ENCODE measurements at regions not wholly inside any gene's neighbourhood (a gene's known extent, or its start where the extent isn't known, plus 50 kb on each side); places are given as distances from the start of the nearest gene placed in this dataset.

DNA sequence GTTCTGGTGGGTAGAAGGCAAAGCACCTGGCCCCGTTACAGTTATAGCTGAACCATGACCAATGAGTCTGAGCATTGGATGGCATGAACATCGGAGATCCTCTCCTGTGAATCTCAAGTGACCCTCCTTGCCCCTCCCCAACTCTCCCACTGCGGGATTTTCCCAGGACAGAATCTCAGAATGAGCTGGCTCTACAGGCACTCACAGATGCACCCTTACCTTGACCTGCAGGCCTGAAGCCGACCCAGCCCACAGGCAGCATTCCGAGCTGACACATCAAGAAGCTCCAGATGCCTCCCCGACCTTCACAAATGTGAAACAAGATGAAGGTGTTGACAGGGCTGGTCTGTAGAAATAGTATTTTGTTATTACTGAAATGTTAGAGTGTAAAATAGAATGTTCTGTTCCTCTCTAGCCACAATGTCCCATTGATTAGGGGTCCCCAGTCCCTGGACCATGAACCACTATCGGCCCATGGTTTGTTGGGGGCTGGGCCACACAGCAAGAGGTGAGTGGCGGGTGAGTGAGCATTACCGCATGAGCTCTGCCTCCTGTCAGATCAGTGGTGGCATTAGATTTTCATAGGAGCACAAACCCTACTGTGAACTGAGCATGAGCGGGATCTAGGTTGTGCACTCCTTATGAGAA is 263.4 kb downstream of the AUH start:
- no peak for DNase-seq (ENCODE audit: low spot score)

DNA sequence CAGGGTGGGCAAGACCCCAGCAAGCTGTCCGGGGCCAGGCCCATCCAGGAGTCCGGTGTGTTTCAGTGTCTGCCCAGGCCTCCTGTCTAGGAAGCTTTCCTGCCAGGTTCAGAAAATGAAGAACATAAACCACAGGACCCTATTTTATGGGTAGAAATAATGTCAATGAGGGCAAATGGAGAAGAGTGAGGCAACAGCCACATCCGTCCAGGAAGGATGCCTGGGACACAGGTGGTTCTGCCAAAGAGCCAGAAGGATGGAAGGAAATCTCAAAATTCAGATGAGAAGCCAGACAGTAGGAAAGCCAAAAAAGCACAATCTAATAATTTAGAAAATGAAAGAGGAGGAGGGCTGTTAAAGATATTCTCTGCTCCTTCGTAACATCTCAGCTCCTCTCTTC is 262.3 kb downstream of the AUH start:
- DNase-seq (ENCODE audit: low spot score), result no peak

DNA sequence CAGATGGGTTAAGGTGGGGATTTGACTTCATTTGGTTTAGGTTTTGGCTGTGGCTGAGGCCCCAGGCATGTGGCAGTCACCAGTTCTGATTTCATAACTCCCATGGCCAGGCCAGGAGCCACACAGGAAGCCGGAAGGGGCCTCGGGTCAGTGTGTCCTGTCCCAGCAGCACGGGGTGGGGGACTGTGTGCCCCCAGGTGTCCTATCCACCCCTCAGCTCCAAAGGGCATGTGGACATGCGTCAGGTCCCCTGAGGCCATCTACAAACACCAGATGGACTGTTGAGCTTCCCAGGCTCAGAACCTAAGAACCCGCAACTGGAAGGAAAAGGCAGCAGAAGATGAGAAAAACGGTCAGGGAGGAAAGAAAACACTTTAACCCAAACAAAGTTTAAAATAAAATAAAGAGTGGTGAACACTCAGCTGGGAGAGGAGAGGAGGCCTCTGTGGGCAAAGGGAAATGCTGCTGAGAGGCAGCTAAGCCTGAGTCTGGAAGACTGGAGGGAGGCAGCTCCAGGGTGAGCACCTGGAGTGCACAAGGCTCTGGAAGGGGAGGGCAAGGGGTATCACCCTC is 260.8 kb downstream of the AUH start:
- DNase-seq (ENCODE audit: low spot score), result no peak

DNA sequence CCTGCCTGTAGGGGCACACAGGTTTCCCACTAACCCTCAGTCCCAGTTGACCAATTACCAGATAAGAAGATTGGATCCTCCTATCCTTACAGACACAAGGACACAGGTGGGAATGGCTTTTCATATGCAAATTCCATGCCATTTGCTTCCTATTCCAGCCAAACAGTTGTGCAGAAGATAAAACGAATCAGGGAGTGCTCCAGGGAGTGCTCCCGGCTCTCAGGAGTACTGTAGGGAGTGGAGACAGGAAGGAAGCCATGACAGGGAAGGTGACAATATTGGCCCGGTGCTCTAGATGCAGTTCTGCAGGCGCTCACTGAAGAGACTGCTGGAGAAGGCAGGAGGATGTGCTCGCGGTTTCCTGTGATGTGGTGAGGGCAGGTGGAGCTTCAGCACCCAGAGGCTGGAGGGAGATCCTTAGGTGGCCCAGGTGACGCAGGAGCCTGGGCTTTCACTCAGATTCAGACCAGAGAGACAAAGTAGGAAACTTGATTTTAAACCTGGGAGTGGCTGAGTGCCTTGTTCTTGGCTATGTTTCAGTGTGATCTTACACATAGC is 260.0 kb downstream of the AUH start:
- DNase-seq (ENCODE audit: low spot score), result no peak

DNA sequence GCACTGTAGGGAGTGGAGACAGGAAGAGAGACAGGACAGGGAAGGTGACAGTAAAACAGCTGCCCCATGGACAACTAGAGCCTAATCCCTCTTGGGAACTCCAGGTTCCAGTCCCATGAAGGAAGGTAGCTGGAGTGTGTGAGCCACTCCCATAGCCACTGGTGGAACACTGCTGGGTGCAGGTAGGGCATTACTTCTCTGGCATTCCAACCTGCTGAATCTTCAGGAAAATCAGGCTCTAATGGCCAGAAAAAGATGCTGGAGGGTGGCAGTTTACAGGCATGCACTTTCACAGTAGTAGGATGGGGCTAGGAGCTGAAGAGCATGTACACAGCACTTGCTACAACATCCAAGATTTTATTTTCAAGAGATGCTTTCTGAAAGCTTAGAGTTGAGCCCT is 259.4 kb downstream of the AUH start:
- DNase-seq (ENCODE audit: low spot score), result no peak

DNA sequence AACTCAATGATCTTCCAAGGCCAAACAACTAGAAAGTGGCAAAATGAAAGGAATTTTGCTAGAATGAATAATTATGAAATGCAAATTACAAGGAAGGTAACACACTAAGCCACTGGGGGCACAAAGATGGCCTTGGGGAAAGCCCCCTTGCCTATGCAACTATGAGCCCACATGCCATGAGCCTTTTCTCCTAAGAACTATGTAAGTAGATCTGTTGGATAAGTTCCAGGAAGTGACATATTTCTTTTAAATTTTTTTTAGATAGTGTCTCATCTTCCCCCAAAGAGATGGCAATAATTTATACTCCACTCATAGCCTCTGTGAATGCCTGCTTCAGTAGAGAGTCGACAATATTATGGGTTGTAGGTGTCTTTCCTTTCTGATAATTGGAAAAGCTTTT is 257.8 kb downstream of the AUH start:
- no peak for DNase-seq (ENCODE audit: low spot score)

DNA sequence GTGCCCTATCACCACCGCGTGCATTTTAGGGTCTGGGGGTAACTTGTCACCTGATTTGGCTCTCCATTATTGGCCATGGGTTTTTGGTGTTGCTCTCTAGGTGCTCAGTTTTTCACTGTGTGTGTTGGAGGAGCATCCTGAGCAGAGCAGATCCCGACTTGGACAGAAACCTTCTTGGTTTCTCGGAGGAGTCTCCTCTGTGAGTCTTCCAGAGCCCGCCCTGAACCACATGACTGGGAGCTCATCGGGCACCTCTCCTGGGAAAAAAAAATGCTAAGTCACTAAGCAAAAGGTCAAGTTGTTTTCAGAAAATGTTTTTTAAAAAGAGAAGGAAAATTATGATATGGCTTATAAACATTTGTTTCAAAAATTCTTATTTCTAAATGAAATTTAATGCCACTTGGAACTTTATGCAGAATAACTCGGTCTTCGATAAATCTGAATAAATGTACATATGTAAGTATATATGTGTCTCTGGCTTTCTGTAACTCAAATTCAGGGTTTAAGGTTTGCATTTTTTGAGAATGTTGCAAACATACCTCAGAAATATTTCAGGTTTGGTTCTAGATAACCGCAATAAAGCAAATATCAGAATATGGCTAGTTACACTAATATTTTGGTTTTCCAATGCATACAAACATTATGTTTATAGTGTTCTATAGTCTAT is 255.2 kb downstream of the AUH start:
- no peak for DNase-seq (ENCODE audit: low spot score)

DNA sequence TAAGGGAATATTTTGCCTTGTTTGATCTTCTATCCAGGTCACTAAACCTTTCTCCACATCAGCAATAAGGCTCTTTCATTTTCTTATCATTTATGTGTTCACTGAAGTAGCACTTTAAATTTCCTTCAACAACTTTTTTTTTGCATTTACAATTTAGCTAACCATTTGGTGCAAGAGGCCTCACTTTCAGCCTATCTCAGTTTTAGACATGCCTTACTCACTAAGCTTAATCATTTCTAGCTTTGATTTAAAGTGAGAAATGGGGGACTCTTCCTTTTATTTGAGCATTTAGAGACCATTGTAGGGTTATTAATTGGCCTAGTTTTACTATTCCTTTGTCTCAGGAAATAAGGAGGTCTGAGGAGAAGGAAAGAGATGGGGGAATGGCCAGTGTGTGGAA is 250.5 kb downstream of the AUH start:
- no peak for DNase-seq (ENCODE audit: low spot score)

DNA sequence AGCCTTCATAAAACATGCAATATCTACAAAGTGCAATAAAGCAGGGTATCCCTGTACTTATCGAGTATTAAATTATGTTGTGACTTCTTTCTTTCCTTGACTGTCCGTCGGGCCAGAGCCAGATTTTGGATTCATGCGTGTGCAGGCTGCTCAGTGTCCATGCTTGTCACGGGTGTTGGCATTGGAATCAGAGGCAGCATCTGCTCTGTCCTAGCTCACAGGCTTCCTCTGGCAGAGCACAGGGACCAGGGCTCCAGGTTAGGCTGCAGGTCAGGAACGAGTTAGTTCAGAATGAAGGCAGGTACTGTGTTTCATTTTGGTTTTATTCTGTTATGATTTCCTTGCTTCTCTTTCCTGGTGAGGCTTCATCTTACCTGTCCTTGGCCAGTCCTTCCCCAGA is 249.8 kb downstream of the AUH start:
- DNase-seq (ENCODE audit: low spot score), result no peak

DNA sequence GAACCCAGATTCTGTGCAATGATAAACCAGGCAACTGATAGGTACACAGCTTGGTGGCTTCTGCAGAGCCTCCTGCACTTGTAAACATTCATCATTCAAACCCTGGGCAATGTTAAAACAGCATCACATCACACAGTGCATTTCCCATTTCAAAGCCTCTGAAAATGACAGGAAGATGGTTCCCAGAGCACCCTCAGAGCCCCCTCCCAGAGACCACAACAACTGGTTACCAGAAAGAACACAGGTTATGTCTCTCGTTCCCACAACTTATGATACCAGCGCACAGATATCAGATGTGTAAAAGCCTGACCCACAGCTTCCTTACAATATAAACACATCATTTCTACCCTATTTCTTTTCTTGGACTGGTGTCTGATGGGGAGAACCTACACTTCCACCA is 248.7 kb downstream of the AUH start:
- no peak for DNase-seq (ENCODE audit: low spot score)

DNA sequence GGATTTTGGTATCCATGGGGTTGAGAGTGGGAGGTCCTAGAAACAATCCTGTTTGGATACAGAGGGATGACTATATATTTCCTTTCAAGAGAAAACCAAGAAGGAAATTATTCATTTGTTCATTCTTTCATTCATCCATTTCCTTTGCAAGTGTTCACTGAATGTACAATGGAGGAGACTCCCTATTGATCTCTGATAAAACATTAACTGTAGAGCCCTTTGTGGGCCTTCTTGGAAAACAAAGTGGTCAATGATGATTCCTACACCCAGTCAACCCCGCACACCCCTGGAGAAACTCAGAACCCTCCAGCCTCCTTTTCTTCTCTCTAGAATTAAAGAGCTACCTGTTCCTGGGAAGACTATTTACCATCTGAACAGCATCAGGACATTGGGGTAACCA is 247.3 kb downstream of the AUH start:
- DNase-seq (ENCODE audit: low spot score), result no peak

DNA sequence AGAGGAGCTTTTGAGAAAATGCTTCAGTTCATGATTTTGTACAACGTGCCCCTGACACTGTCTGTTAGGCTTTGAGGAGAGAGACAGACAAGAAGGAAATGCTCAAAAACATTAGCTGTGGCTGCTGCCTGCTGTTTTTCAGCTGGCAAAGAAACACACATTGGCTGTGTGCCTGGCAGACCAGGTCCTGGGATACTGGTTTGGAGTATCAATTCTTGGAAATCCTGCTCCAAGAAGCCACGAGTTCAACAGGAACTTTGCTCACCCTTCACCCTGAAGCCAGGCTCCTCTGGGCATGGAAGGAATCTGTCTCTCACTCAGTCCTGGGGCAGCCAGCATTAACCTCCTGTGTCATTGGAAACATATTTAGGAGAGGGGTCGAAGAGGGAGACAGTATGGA is 245.5 kb downstream of the AUH start:
- DNase-seq (ENCODE audit: low spot score), result no peak

DNA sequence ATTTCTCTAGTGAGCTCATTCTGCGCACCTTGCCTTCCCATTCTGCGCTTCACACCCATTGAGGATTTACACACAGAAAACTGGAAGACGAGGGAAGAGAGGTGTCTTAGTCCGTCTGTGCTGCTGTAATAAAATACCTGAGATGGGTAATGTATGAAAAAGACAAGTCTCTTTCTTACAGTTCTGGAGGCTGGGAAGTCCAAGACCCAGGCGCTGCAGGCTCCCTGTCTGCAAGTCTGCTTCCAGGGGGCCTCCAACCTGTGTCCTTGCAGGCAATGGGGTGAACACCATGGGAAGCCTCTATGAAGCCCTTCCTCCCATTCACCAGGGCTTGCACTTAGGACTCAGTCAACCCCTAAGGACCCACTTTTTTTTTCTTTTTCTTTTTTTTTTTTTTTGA is 245.0 kb downstream of the AUH start:
- no peak for DNase-seq (ENCODE audit: low spot score)

DNA sequence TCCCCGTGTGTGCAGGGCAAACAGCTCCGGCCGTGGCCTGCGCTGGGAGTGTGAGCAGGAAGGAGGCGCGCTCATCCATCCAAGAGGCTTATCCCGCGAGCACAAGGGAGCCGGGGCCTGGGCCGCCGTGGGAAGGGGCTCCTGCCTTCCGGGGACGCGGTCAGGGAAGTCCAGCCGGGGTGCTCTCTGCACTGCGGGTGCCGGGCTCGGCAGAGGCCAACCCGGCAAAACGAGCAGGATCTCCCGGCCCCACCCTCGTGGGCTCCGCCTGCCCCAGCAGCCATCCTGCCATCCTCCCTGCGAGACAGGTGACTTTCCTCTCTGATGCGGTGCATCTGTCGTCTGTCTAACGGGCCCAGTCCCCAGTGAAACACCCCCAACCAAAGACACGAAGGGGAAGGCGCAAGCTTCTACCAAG is 244.2 kb downstream of the AUH start:
- no peak for DNase-seq (ENCODE audit: low spot score)

DNA sequence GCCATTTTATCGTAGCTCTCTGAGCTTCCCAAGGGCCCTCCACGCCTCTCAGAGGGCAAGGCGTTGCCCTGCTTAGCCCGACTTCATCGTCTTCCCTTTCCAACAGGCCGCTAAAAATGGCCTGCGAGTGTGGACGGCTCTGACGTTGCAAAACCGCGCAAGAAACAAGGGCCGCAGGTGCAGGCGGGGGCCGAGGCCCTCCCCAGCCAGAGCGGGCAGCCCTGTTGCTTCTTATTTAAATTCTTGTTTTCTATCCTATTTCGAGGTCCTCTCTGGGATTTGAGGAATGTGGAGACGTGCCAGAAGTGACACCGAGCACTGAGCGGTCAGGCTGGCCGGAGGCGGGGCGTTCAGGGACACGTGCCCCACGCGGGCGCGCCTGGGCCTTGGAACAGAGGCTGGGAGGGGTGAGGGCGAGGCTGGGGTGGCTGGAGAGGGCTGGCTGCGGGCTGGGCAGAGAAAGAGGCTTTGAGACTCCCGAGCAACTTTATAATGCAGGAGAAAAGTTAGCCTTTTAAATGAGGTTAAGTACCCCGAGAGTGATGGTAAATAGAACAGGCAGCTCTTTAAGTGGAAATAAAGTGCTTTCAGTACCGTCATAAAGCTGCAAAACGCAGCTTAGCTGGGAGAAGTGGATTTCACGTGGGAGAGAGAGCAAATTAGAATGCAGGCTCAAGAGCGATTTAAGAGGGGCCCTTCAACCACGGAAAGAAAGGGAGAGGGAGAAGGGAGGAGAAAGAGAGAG is 243.6 kb downstream of the AUH start:
- no peak for DNase-seq (ENCODE audit: low spot score)

DNA sequence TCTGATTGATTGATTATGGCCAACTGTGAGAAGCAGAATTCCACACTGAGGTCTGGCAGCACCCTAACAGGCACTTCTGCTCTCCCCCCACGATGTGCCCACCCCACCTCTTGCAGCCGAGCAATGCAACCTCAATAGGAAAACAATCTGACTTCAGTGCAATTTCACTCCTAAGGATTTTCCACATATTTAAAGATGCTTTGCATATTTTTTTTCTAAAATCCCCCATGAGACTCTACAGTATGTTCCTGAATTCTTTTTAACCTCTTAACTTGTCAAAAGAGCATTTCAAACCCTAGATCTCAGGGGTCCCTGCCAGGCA is 243.1 kb downstream of the AUH start:
- DNase-seq (ENCODE audit: low spot score), result no peak

DNA sequence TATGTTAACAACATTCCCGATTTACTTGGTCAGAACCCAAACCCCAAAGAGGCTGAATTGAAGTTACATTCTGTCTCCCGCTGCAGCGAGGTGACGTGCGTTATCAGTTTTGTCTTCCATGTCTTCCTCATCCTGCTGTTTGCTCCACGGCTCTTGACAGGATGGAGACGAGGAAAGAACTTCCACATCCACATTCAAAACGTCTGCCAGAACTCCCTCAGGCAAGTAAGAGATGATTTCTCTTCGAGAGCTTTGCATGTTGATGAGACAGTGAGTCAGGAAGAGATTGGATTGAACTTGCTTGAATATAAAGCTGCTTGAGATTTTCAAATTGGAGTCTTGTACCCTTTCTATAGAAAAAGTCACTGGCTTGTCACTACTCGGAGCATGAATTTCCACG is 242.6 kb downstream of the AUH start:
- DNase-seq (ENCODE audit: low spot score), result no peak

DNA sequence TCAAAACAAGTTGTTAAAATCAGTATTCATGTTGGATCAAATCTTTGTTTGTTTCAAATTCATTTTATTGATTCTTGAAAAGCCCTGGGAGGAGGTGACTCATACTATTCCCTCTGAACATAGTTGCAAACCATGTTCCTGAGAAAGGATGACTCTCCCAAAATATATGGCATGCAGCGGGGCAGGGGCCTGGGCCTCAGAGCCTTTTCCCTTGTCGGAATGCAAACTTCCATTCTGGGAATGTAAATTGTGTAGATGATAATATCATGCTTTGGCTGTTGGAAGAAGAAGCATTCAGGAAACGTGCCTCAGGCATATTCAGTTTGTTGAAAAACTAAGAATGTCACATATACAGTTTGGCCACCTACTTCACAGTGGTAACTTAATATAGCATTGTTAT is 242.0 kb downstream of the AUH start:
- DNase-seq (ENCODE audit: low spot score), result no peak

DNA sequence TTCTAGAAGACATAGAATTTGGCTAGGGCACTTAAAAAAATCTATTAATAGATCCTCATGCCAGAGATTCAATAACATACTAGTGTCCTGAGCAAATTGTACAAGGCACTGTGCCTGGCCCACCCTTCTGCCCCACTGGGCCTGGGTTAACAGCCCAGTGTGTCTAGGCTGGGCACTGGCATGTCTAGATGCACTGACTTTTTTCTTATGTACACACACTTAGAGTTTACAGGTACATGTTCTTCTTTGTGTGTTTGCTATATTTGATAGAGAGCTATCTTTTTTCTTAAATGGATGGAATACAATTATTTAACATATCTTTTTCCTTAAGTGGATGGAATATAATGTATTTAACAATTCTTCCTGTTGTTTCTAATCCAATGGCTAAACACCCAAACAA is 241.5 kb downstream of the AUH start:
- DNase-seq (ENCODE audit: low spot score), result no peak

DNA sequence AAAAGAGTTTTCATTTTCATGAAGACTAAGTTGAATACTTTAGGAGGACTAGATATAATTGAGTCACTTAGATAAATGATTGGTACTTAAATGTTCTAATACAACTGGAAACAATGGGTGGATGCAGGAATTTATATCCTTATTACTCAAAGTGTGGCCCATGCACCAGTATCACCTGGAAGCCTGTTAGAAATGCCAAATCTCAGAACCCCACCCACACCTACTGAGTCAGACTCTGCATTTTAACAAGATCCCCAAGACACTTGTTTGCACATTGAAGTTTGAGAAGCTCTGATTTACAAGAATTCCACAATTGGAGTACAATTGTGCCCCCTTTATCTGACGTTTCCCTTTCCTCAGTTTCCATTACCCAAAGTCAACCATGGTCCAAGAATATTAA is 239.0 kb downstream of the AUH start:
- no peak for DNase-seq (ENCODE audit: low spot score)

DNA sequence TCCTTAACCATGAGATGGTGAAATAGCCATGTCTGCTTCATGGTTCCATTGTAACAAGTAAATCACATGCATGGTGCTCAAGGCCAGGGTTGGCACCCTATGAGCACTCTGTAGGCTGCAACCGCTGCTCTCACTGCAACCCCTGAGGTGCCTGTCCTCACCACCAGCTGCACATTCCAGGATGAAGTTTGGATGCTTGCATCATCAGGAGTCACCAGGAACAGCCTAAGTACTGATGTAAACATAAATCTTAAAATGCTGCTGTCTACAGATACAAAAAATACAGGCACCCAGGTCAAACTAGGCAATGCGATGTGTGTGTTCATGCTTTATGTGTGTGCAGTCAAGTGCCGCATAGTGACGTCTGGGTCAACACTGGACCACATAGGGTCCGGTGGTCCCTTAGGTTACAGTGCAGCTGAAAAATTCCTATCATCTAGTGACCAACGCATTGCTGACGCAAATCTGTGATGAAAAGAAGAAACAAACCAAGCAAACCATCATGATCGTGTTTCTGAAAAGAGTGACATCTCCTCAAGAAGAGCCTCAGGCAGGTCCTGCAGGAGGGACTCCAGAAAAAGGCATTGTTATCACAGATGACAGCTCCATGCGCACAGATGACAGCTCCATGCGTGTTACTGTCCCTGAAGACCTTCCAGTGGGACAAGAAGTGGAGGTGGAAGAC is 234.8 kb downstream of the AUH start:
- DNase-seq (ENCODE audit: low spot score), result no peak

DNA sequence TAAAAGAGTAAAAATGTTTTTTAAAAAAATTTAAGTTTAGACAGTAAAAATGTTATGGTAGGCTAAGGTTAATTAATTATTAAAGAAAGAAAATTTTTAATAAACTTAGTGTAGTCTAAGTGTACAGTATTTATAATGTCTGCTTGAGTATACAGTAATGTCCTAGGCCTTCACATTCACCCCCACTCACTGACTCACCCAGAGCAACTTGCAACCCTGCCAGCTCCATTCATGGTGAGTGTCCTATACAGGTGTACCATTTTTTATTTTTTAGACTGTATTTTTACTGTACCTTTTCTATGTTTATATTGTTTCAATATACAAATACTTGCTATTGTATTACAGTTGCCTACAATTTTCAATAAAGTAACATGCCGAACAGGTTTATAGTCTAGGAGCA is 234.1 kb downstream of the AUH start:
- no peak for DNase-seq (ENCODE audit: low spot score)
